B cell (primary cell): ENCODE measurements at regions not wholly inside any gene's neighbourhood (a gene's known extent, or its start where the extent isn't known, plus 50 kb on each side); places are given as distances from the start of the nearest gene placed in this dataset.

Experiments used
- ATAC-seq: fragments of 200-7000 bp; cut with Tn5 transposase; one replicate; pipeline ENCODE4 v1.10.0; 2021; ENCODE audit warnings: low read depth, mild to moderate bottlenecking, moderate number of reproducible peaks, moderate library complexity
- CTCF ChIA-PET: fragments of 350-600 bp; sonication (Branson Sonifier 250); formaldehyde crosslinking; loops from one replicate; lab custom pipeline; 2021; ENCODE audit warnings: antibody characterized with exemption, inconsistent platforms; lab: Charles Lee
- POLR2A ChIA-PET: fragments of 350-600 bp; sonication (Branson Sonifier 250); formaldehyde crosslinking; loops from one replicate; lab custom pipeline; 2021; ENCODE audit warnings: antibody characterized with exemption; lab: Charles Lee
- DNase-seq: peaks from one replicate; pipeline ENCODE4 v3.0.0; 2013
- H2AFZ ChIP-seq: 2 replicates; pipeline ENCODE4 v1.6.1; 2012; ENCODE audit warnings: mild to moderate bottlenecking, low read depth, low read length; ENCODE audit not compliant: insufficient read depth, poor library complexity, severe bottlenecking
- H3K27ac ChIP-seq, 2 donors: 1 replicate in 1 of 2; 2 replicates in 1 of 2; pipeline ENCODE4 v1.5.1; 2012 to 2013; ENCODE audit warnings: low read length in 2 of 2, mild to moderate bottlenecking in 2 of 2, moderate library complexity in 1 of 2
- H3K27me3 ChIP-seq, 4 experiments: fragments of 200-600 bp in 1 of 4; sonication (generic) in 1 of 4; replicated peaks in 1 of 4; 1 replicate in 2 of 4; 2 replicates in 2 of 4; pipeline versions ENCODE4 v1.6.1 to v1.7.0; 2013 to 2016; ENCODE audit warnings: low read length in 3 of 4, mild to moderate bottlenecking in 2 of 4, mixed read lengths in 1 of 4, moderate library complexity in 1 of 4; ENCODE audit not compliant: insufficient read depth in 4 of 4, control insufficient read depth in 3 of 4; ENCODE audit errors: control extremely low read depth in 1 of 4
- H3K36me3 ChIP-seq, 2 experiments: replicated peaks in 1 of 2; 1 replicate in 1 of 2; 2 replicates in 1 of 2; pipeline versions ENCODE4 v1.6.1 to v1.7.1; 2013; ENCODE audit warnings: low read length in 1 of 2; ENCODE audit not compliant: insufficient read depth in 2 of 2, control insufficient read depth in 1 of 2; ENCODE audit errors: control extremely low read depth in 1 of 2, extremely low read depth in 1 of 2
- H3K4me1 ChIP-seq, 2 donors: fragments of 200-600 bp in 1 of 2; sonication (generic) in 1 of 2; 1 replicate in 1 of 2; 2 replicates in 1 of 2; pipeline versions ENCODE4 v1.5.1 to v1.6.1; 2013 to 2017; ENCODE audit warnings: low read length in 2 of 2; ENCODE audit not compliant: control insufficient read depth in 2 of 2, insufficient read depth in 2 of 2
- H3K4me2 ChIP-seq: replicated peaks from 2 replicates; pipeline ENCODE3; 2012; ENCODE audit warnings: mild to moderate bottlenecking, low read depth, low read length; ENCODE audit not compliant: poor library complexity, severe bottlenecking
- H3K4me3 ChIP-seq, 5 experiments: fragments of 200-600 bp in 1 of 5; sonication (generic) in 1 of 5; 1 replicate in 3 of 5; 2 replicates in 2 of 5; pipeline versions ENCODE4 v1.5.1 to v1.7.0; 2011 to 2016; ENCODE audit warnings: low read length in 4 of 5, mild to moderate bottlenecking in 4 of 5, low read depth in 2 of 5, control low read depth in 1 of 5, moderate library complexity in 1 of 5; ENCODE audit not compliant: insufficient read depth in 1 of 5; ENCODE audit errors: control extremely low read depth in 1 of 5, extremely low read depth in 1 of 5
- H3K79me2 ChIP-seq: fragments of 200-600 bp; sonication (generic); one replicate; pipeline ENCODE4 v1.6.0; 2016; ENCODE audit warnings: low read length; ENCODE audit not compliant: control insufficient read depth, insufficient read depth
- H3K9ac ChIP-seq: fragments of 200-600 bp; sonication (generic); 2 replicates; pipeline ENCODE4 v1.6.1; 2017; ENCODE audit warnings: mild to moderate bottlenecking, low read length, moderate library complexity
- H3K9me3 ChIP-seq, 3 donors: one replicate each; pipeline versions ENCODE4 v1.6.1 to v1.7.1; 2013; ENCODE audit warnings: low read length in 2 of 3; ENCODE audit not compliant: control insufficient read depth in 2 of 3, insufficient read depth in 1 of 3; ENCODE audit errors: control extremely low read depth in 1 of 3
- H4K20me1 ChIP-seq: 2 replicates; pipeline ENCODE4 v1.6.0; 2012; ENCODE audit warnings: mild to moderate bottlenecking, low read length; ENCODE audit not compliant: insufficient read depth, control insufficient read depth, poor library complexity, severe bottlenecking
- H3K27ac Mint-ChIP-seq: one replicate; pipeline ENCODE4 v1.8.0; 2021; ENCODE audit warnings: mixed read lengths
- H3K27me3 Mint-ChIP-seq: one replicate; pipeline ENCODE4 v1.8.0; 2021; ENCODE audit warnings: mixed read lengths
- H3K4me1 Mint-ChIP-seq: one replicate; pipeline ENCODE4 v1.8.0; 2021; ENCODE audit warnings: mixed read lengths
- H3K4me3 Mint-ChIP-seq: one replicate; pipeline ENCODE4 v1.8.0; 2021; ENCODE audit warnings: mixed read lengths
- H3K9me3 Mint-ChIP-seq: one replicate; pipeline ENCODE4 v1.8.0; 2022; ENCODE audit warnings: mixed read lengths; ENCODE audit not compliant: insufficient read depth
- EZH2 ChIP-seq: IDR thresholded peaks from 2 replicates; pipeline ENCODE4 v1.6.1; 2012; ENCODE audit warnings: borderline replicate concordance, low read depth, mild to moderate bottlenecking, moderate library complexity, low read length; ENCODE audit not compliant: insufficient read depth, poor library complexity, severe bottlenecking
- WGBS: methylation state at CpG from one replicate; pipeline ENCODE4 v1.1.5; 2013; ENCODE audit warnings: missing lambda C conversion rate; ENCODE audit not compliant: insufficient coverage; 5-methylcytosine and 5-hydroxymethylcytosine counted together
- intact Hi-C: fragments of 100-400 bp; cut with micrococcal nuclease; formaldehyde crosslinking; loops from one replicate; pipeline ENCODE4 v1.10.0; 2022
- TF ChIP-seq, protein P1 (sequence below): fragments of 200-600 bp; IDR thresholded peaks from one replicate; pipeline ENCODE4 v1.8.0; 2022; ENCODE audit warnings: antibody characterized with exemption, mild to moderate bottlenecking

DNA sequence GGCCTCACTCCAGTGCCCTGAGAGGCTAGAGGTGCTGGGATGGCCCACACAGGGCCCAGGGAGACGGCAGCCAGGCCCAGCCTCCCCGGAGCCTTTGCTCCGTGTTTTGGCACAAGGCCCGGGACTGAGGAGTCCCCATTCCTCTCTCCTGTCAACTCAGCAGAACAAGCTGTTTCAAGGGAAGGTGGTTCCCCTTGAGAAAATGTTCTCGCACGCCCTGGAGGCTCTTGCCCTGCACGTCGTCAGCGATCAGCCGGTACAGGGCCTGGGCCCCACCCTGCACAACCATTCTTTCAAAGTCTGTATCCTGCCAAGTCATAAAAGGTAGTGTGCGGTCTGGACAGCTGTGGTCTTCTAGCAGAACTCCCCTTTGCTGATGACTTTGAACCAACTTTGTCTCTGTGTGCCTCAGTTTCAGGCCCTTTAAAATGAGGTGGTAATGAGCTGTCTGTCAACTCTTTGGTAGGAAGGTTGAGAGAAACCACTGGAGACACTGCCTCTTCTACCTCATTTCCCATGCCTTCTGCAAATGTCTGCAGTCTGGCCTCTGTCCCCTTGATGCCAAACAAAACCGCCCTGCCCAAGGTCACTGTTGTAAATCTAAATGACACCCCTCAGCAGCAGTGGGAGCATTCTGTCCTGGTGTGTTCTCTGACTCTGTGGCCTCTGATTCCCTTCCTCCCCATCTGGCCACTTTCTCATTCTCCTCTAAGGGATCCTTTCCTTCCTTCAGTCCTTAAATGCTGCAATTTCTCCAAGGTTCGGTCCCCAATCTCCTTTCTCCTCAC is 138.6 kb upstream of the JUN start:
- Histone ChIP-seq H3K36me3 (no peaks in the 10 kb centered on the region), H2AFZ (no peak overlapping the region), H3K4me2 (no peak overlapping the region), H3K27ac (no peak overlapping the region), H3K27me3 (no peaks in the 10 kb centered on the region), H3K9me3 (no peaks in the 10 kb centered on the region), H3K4me3 (no peak overlapping the region), H3K79me2 (no peaks in the 10 kb centered on the region), H3K4me1 (peaks cover 0 to 12% of the 10 kb centered on the region in 2 donors), H3K9ac (no peak overlapping the region), H4K20me1 (no peaks in the 10 kb centered on the region)
- H3K4me3 Mint-ChIP-seq = no peak overlapping the region
- WGBS = 52% methylated on average over 12 of the region's 13 CpGs
- POLR2A ChIA-PET = no interaction called here
- TF ChIP-seq, protein P1, sequence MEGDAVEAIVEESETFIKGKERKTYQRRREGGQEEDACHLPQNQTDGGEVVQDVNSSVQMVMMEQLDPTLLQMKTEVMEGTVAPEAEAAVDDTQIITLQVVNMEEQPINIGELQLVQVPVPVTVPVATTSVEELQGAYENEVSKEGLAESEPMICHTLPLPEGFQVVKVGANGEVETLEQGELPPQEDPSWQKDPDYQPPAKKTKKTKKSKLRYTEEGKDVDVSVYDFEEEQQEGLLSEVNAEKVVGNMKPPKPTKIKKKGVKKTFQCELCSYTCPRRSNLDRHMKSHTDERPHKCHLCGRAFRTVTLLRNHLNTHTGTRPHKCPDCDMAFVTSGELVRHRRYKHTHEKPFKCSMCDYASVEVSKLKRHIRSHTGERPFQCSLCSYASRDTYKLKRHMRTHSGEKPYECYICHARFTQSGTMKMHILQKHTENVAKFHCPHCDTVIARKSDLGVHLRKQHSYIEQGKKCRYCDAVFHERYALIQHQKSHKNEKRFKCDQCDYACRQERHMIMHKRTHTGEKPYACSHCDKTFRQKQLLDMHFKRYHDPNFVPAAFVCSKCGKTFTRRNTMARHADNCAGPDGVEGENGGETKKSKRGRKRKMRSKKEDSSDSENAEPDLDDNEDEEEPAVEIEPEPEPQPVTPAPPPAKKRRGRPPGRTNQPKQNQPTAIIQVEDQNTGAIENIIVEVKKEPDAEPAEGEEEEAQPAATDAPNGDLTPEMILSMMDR = no peak
- no peak for TF ChIP-seq EZH2
- intact Hi-C loops = no loop called here
- peak overlapping the region; percentile 10 for H3K27ac Mint-ChIP-seq
- no peaks in the 10 kb centered on the region for H3K27me3 Mint-ChIP-seq
- CTCF ChIA-PET = no interaction called here
- H3K4me1 Mint-ChIP-seq = peaks cover 12% of the 10 kb centered on the region
- ATAC-seq (peak; percentile 60), DNase-seq (peak; percentile 36)
- no peaks in the 10 kb centered on the region for H3K9me3 Mint-ChIP-seq

DNA sequence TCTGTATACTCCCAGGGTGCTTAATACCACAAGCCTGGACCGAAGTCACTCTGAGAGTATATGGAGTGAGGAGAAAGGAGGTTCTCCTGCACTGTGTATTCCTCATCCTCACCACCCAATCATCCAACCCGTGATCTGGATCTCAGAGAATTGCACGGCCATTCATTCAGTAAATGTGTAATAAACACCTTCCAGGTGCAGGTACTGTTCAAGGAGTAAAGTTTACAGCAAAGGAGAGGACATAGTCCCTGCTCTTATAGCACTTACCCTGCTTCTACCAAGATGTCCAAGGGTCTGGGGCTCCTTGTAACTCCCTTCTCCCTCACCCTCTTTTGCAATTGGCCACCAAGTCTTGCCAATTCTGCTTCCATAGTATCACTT is 139.2 kb upstream of the JUN start:
- ATAC-seq (no peak), DNase-seq (no peak)
- intact Hi-C loops = no loop called here
- H3K4me1 Mint-ChIP-seq = peaks cover 12% of the 10 kb centered on the region
- H3K79me2 ChIP-seq = no peaks in the 10 kb centered on the region
- H3K9me3 ChIP-seq = no peaks in the 10 kb centered on the region
- no peaks in the 10 kb centered on the region for H4K20me1 ChIP-seq
- peaks cover 0 to 12% of the 10 kb centered on the region in 2 donors for H3K4me1 ChIP-seq
- no peaks in the 10 kb centered on the region for H3K27me3 ChIP-seq
- no peaks in the 10 kb centered on the region for H3K9me3 Mint-ChIP-seq
- no peak overlapping the region for H2AFZ ChIP-seq
- H3K4me3 ChIP-seq = no peak overlapping the region
- H3K27ac ChIP-seq = no peak overlapping the region
- no peaks in the 10 kb centered on the region for H3K27me3 Mint-ChIP-seq
- TF ChIP-seq, protein P1 = no peak
- no peak for TF ChIP-seq EZH2
- CTCF ChIA-PET = interaction anchor here (1.2 kb wide), 1 partner anchor 776 kb away, joined by 3 read pairs; no protein-coding TSS in a partner anchor
- no peaks in the 10 kb centered on the region for H3K36me3 ChIP-seq
- POLR2A ChIA-PET = no interaction called here
- 100% methylated on average over 1 of the region's 3 CpGs for WGBS
- no peak overlapping the region for H3K9ac ChIP-seq
- no peak overlapping the region for H3K4me2 ChIP-seq
- no peak overlapping the region for H3K27ac Mint-ChIP-seq
- H3K4me3 Mint-ChIP-seq = no peak overlapping the region
